Neural cell (in vitro differentiated cells): ENCODE measurements at regions not wholly inside any gene's neighbourhood (a gene's known extent, or its start where the extent isn't known, plus 50 kb on each side); places are given as distances from the start of the nearest gene placed in this dataset.

ENCODE experiments used
- CTCF ChIP-seq: fragments of 450-650 bp; IDR thresholded peaks from 2 replicates; pipeline ENCODE4 v1.5.1; 2014; ENCODE audit warnings: antibody characterized with exemption, mild to moderate bottlenecking, moderate library complexity; ENCODE audit not compliant: poor library complexity, severe bottlenecking
- EZH2 ChIP-seq: fragments of 200-600, 300-800 bp; shearing (Covaris generic), sonication (generic); IDR thresholded peaks from 2 replicates; pipeline ENCODE4 v1.6.1; 2014; ENCODE audit warnings: antibody characterized with exemption, low read length, borderline replicate concordance, mild to moderate bottlenecking; ENCODE audit not compliant: insufficient read depth, poor library complexity, severe bottlenecking

- no peak for TF ChIP-seq EZH2
- no peak for TF ChIP-seq CTCF
Measured at GRCh38 chr5:19002111-19002510, 985.9 kb downstream of the CDH18 start.
